HUES64 (cell line): ENCODE measurements at regions not wholly inside any gene's neighbourhood (a gene's known extent, or its start where the extent isn't known, plus 50 kb on each side); places are given as distances from the start of the nearest gene placed in this dataset.

Experiments used
- H3K27ac ChIP-seq: 2 replicates; pipeline ENCODE4 v1.7.0; 2013; ENCODE audit warnings: low read depth, low read length, inconsistent platforms
- H3K27me3 ChIP-seq: 2 replicates; pipeline ENCODE4 v1.6.1; 2013; ENCODE audit warnings: mild to moderate bottlenecking, low read length; ENCODE audit not compliant: insufficient read depth
- H3K36me3 ChIP-seq: 2 replicates; pipeline ENCODE4 v1.6.1; 2013; ENCODE audit warnings: mild to moderate bottlenecking, low read length; ENCODE audit not compliant: insufficient read depth
- H3K4me1 ChIP-seq: 2 replicates; pipeline ENCODE4 v1.6.1; 2013; ENCODE audit warnings: mild to moderate bottlenecking, low read length, moderate library complexity; ENCODE audit not compliant: insufficient read depth
- H3K4me3 ChIP-seq: 2 replicates; pipeline ENCODE4 v1.5.1; 2013; ENCODE audit warnings: mild to moderate bottlenecking, low read length, moderate library complexity
- H3K9ac ChIP-seq: 2 replicates; pipeline ENCODE4 v1.6.1; 2013; ENCODE audit warnings: mild to moderate bottlenecking, low read depth, low read length
- H3K9me3 ChIP-seq: 2 replicates; pipeline ENCODE4 v1.6.1; 2013; ENCODE audit warnings: low read depth, low read length; ENCODE audit not compliant: insufficient read depth
- WGBS: fragments of 150-250, 120-280 bp; methylation state at CpG from one replicate; pipeline ENCODE4 v1.1.7; 2013; ENCODE audit warnings: missing lambda C conversion rate; 5-methylcytosine and 5-hydroxymethylcytosine counted together

DNA sequence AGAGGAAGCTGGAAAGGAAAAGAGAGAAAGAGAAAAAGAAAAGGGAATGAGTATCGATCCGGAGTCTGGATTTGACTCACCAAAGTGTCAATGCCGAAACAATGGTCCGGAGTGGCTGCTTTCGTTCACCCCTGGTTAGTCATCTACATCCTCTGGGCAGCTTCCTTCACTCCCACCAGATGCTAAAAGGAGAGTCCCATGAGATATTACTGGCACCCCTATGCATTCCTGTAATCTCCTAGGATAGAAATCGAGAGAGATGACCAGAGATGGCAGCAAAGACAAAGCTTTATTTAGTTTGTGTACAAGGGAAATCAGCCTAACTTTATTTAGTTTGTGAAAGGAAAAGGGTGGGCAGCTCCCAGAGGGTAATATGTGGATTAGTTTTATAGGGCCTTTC lies 622.2 kb downstream of the ZPLD1 start:
- 90% methylated on average over 6 of the region's 6 CpGs for WGBS
- Histone ChIP-seq H3K36me3 (no peaks in the 10 kb centered on the region), H3K27ac (no peak overlapping the region), H3K9ac (no peak overlapping the region), H3K4me3 (no peak overlapping the region), H3K27me3 (no peaks in the 10 kb centered on the region), H3K4me1 (peaks cover 3% of the 10 kb centered on the region; the same call in 1 of the 2 replicates), H3K9me3 (no peaks in the 10 kb centered on the region)

DNA sequence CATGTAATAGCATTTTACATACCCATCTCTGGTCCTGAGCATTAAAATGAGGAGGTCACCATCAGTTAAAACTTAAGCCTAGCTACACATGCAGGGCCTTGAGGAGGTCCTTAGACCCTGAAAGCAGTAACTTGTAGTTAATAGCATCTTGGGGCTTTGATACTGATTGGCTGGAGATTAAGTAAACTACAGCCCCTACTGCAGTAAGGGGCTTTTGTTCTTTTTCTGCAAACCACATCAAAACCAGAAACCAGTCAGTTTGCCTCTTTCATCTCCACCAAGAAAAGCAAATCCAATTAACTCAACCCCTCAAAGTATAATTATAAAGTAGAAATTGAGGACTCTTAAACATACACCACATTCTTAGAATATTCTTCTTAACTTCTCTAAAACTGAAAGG lies 622.7 kb downstream of the ZPLD1 start:
- no peak overlapping the region for H3K27ac ChIP-seq
- no peaks in the 10 kb centered on the region for H3K36me3 ChIP-seq
- no peaks in the 10 kb centered on the region for H3K27me3 ChIP-seq
- H3K4me1 ChIP-seq = peaks cover 3% of the 10 kb centered on the region; the same call in 1 of the 2 replicates
- H3K9me3 ChIP-seq = no peaks in the 10 kb centered on the region
- no peak overlapping the region for H3K9ac ChIP-seq
- H3K4me3 ChIP-seq = no peak overlapping the region

DNA sequence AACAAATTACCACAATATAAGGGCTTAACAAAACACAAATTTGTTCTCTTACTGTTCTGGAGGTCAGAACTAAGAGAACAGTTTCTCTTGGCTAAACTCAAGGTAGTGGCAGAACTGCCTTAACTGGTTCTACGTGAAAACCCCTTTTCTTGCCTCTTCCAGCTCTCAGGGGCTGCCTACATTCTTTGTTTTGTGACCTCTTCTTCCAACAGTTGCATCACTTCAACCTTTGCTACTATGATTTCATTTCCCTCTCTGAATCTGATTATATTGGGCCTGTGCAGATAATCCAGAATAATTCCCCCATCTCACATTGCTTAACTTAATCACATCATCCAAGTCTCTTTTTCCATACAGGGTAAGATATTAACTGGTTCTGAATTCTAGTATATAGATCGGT lies 624.6 kb downstream of the ZPLD1 start:
- 93% methylated on average over 1 of the region's 2 CpGs for WGBS
- H3K27ac ChIP-seq = no peak overlapping the region

DNA sequence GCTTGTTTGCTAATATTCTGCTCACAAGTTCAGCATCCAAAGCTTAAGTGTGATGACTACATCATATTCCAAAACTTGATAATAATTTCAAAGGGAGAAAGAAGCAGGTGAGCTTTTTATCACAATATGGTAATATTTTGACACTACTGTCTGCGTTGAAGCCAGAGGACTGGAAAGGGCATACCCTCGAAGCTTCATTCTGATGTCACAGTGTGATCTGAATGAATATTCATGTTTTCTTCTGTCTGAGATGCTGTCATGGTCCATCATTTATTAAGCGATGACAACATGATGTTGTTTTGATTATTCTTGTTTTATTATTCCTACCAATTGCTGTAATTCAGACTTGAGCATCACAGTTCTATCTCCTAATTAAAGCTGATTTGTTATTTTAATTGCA lies 625.4 kb downstream of the ZPLD1 start:
- no peak overlapping the region for H3K9ac ChIP-seq
- 95% methylated on average over 2 of the region's 3 CpGs for WGBS

More for the DNA sequence above, 624.6 kb downstream of the ZPLD1 start:
- no peaks in the 10 kb centered on the region for H3K27me3 ChIP-seq
- no peaks in the 10 kb centered on the region for H3K36me3 ChIP-seq
- no peak overlapping the region for H3K4me3 ChIP-seq
- H3K9me3 ChIP-seq = no peaks in the 10 kb centered on the region
- peaks cover 3% of the 10 kb centered on the region; the same call in 1 of the 2 replicates for H3K4me1 ChIP-seq
- no peak overlapping the region for H3K9ac ChIP-seq

DNA sequence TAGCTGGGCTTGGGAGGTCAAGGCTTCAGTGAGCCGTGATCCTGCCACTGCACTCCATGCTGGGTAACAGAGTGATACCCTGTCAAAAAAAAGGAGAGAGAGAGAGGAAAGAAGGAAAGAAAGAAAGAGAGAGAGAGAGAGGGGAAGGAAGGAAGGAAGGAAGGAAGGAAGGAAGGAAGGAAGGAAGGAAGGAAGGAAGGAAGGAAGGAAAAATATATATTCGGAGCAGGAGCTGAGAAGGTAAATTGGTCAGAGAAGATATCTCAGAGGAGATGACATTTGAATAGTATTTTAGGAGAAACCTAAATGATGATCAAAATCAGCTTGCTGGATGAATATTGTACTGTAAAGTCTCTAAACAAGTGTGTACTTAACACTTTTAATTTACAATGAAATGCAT lies 633.1 kb downstream of the ZPLD1 start:
- no peaks in the 10 kb centered on the region for H3K27me3 ChIP-seq
- no peaks in the 10 kb centered on the region for H3K36me3 ChIP-seq
- 92% methylated on average over 2 of the region's 2 CpGs for WGBS
- H3K27ac ChIP-seq = no peak overlapping the region
- no peak overlapping the region for H3K4me3 ChIP-seq
- no peaks in the 10 kb centered on the region for H3K9me3 ChIP-seq
- H3K4me1 ChIP-seq = no peaks in the 10 kb centered on the region
- no peak overlapping the region for H3K9ac ChIP-seq

More for the DNA sequence above, 625.4 kb downstream of the ZPLD1 start:
- Histone ChIP-seq H3K9me3 (no peaks in the 10 kb centered on the region), H3K4me3 (no peak overlapping the region), H3K4me1 (no peaks in the 10 kb centered on the region; the same call in 1 of the 2 replicates), H3K27ac (no peak overlapping the region), H3K36me3 (no peaks in the 10 kb centered on the region), H3K27me3 (no peaks in the 10 kb centered on the region)

DNA sequence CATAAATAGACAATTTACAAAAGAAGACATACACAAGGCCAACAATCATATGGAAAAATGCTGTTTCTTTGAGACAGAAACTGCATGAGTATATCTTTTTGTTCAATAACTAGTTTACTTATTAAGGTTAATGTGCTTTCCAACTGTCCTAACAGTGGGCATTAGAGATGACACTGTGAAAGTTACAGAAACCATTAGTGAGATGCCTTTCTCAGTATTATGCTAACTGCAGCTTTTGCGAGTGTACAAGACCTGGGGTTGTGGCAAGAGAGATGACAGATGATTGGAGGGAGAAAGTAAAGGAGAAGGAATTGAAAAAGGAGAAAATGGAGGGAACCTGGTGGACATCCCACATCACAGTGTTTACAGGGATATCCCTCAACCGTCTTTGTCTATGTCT lies 640.5 kb downstream of the ZPLD1 start:
- H3K4me1 ChIP-seq = no peaks in the 10 kb centered on the region
- H3K27me3 ChIP-seq = no peaks in the 10 kb centered on the region
- H3K4me3 ChIP-seq = no peak overlapping the region
- no peaks in the 10 kb centered on the region for H3K9me3 ChIP-seq
- no peak overlapping the region for H3K27ac ChIP-seq
- WGBS = 87% methylated on average over 2 of the region's 2 CpGs
- no peaks in the 10 kb centered on the region for H3K36me3 ChIP-seq
- no peak overlapping the region for H3K9ac ChIP-seq

DNA sequence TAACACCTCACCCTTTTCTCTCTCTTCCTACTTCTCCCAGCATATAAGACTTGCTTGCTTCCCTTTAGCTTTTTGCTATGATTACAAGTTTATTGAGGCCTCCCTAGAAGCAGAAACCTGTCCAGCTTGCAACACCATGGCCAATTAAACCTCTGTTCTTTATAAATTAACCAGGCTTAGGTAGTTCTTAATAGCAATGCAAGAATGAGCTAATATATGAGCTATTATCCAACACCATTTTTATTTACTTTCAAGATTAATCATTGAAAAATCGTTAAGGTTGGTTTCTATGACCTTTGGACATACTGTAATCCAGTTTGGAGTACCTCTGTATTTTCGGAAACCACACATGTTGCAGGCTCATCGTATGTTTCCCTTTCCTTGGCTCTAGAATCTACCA lies 643.1 kb downstream of the ZPLD1 start:
- Histone ChIP-seq H3K36me3 (no peaks in the 10 kb centered on the region), H3K4me1 (no peaks in the 10 kb centered on the region), H3K4me3 (no peak overlapping the region), H3K27ac (no peak overlapping the region), H3K27me3 (no peaks in the 10 kb centered on the region), H3K9me3 (no peaks in the 10 kb centered on the region), H3K9ac (no peak overlapping the region)
- 95% methylated on average over 3 of the region's 3 CpGs for WGBS

DNA sequence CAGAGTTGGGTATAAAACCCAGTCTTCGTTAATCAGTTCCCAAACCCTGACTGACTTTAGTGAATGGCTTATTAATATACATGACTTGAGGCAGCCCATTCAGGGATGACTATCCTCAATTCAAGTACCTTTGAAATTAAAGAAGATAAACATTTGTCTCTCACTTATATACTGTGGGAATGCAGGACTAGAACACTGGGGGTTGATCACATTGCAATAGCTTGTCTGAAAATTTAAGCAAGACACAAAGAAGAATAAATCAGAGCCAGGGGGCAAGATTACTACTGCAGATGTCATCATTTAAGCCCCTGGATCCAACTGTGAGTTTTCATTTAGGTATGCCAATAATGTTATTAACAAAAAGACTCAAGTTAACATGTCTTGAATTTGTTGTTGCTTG lies 647.7 kb downstream of the ZPLD1 start:
- WGBS = 100% methylated on average over 1 of the region's 1 CpG

DNA sequence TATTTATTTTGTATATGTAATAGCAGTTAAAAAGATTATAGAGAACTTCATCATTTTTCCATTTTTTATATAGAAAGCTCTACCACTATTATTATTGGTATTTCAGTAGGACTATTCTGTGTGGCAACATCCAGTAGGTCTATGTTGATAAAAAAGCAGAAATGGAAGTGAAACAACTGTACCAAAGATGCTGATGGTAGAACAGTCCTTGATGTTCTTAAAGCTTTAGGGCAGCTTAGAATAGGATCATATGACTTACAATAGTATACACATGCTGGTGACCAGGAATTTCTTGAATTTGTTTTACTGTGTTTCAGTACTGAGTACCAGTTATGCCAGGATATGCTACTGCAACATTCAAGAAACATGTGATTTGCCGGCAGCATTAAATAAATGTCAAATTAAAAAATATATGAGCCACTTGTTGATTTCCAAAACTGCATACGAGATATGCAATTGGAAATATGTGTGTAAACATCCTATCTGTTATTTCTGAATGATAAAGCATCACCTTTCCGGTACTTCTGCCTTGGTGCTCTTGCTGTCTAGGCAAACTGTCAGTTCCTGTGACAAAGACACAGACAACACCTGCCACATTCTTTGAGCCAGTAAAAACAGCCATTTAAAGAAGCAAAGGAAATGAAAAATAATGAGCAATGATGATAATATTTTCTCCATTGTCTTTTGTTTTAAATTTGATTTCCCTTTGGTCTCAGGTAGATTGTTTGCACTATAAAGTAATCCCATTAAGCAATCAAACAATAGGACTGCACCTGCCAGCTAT lies 649.2 kb downstream of the ZPLD1 start:
- Histone ChIP-seq H3K9ac (no peak overlapping the region), H3K36me3 (no peaks in the 10 kb centered on the region), H3K9me3 (no peaks in the 10 kb centered on the region), H3K4me3 (no peak overlapping the region), H3K4me1 (no peaks in the 10 kb centered on the region), H3K27ac (no peak overlapping the region), H3K27me3 (no peaks in the 10 kb centered on the region)
- 77% methylated on average over 3 of the region's 3 CpGs for WGBS

More for the DNA sequence above, 647.7 kb downstream of the ZPLD1 start:
- H3K27me3 ChIP-seq = no peaks in the 10 kb centered on the region
- no peak overlapping the region for H3K4me3 ChIP-seq
- no peaks in the 10 kb centered on the region for H3K4me1 ChIP-seq
- H3K9ac ChIP-seq = no peak overlapping the region
- no peaks in the 10 kb centered on the region for H3K9me3 ChIP-seq
- H3K36me3 ChIP-seq = no peaks in the 10 kb centered on the region
- no peak overlapping the region for H3K27ac ChIP-seq

DNA sequence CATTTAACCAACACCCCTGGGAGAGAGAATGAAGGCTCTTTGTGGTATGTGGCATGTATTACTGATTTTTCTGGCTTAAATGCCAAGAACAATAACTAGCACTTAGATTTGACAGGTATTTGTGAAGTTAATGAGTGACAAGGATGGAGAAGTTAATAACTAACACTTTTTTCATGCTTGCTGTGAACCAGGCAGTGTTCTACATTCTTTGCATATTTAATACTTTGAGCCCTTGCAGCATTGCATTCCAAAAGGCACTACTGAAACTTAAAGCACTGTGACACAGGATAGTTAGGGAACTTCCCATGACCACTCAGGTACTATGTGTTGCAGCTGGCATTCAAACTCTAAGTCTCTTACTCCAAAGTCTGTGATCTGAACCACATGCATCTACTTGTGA lies 650.6 kb downstream of the ZPLD1 start:
- Histone ChIP-seq H3K27ac (no peak overlapping the region), H3K9ac (no peak overlapping the region), H3K36me3 (no peaks in the 10 kb centered on the region), H3K4me1 (no peaks in the 10 kb centered on the region), H3K4me3 (no peak overlapping the region), H3K9me3 (no peaks in the 10 kb centered on the region), H3K27me3 (no peaks in the 10 kb centered on the region)

DNA sequence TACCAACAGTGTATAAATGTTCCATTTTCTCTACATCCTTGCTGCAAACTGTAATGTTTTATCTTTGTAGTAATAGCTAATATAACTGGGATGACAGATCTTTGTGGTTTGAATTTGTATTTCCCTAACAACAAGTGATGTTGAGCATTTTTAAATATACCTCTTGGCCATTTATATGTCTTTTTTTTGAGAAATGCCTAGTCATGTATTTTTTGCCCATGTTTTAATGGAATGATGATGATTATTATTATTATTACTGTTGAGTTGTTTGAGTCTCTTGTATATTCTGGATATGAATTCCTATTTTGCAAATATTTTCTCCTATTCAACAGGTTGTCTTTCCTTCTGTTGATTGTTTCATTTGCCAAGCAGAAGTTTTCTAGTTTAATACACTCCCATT lies 654.9 kb downstream of the ZPLD1 start:
- H3K9ac ChIP-seq = no peak overlapping the region
- H3K36me3 ChIP-seq = no peaks in the 10 kb centered on the region
- no peaks in the 10 kb centered on the region for H3K9me3 ChIP-seq
- H3K27ac ChIP-seq = no peak overlapping the region
- H3K27me3 ChIP-seq = no peaks in the 10 kb centered on the region
- no peak overlapping the region for H3K4me3 ChIP-seq
- no peaks in the 10 kb centered on the region for H3K4me1 ChIP-seq

DNA sequence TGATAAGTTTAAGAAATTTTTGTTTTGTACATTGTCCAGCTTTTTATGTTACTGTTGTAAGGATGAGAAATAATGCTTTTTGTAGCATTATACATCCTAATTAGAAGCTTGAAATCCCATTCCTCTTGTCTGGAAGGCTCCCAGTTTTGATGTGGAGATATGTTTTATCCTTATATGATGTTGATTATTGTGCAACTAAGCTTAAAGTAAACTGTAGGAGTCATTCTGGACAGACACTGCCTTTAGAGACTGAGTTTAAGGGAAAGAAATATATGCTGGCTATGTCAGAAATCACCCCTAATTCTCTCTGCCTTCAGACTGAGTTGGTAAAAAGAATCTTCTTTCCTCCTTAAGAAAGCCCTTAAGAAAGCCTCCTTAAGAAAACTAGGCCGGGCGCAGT lies 670.4 kb downstream of the ZPLD1 start:
- Histone ChIP-seq H3K27ac (no peak overlapping the region), H3K4me1 (no peaks in the 10 kb centered on the region), H3K9me3 (no peaks in the 10 kb centered on the region), H3K27me3 (no peaks in the 10 kb centered on the region), H3K4me3 (no peak overlapping the region), H3K9ac (no peak overlapping the region), H3K36me3 (no peaks in the 10 kb centered on the region)
- 98% methylated on average over 2 of the region's 2 CpGs for WGBS
